Small intestine (tissue), 7 donors: ENCODE measurements at regions not wholly inside any gene's neighbourhood (a gene's known extent, or its start where the extent isn't known, plus 50 kb on each side); places are given as distances from the start of the nearest gene placed in this dataset.
A peak's percentile ranks its signal among the peaks of the same experiment; 100 is the strongest.
"Not testable (repeated sequence)": the region's sequence is repeated elsewhere in the genome, so short reads cannot be mapped to it uniquely, and the experiment has no call there.

ENCODE experiments used
- DNase-seq, 2 donors: peaks; one replicate each; pipeline versions ENCODE4 v3.0.0 to v3.0.0-alpha.2; 2013
- FAIRE-seq: peaks from 2 replicates; lab custom pipeline; 2012; peaks lifted over from hg19 to GRCh38; lab: Jason Lieb, UNC
- H3K27ac ChIP-seq, 3 donors: one replicate each; pipeline ENCODE4 v1.5.1; 2013; ENCODE audit warnings: low read length in 2 of 3, mild to moderate bottlenecking in 2 of 3, control low read depth in 1 of 3, inconsistent platforms in 1 of 3, low read depth in 1 of 3, moderate library complexity in 1 of 3
- H3K27me3 ChIP-seq, 3 donors: one replicate each; pipeline ENCODE4 v1.6.1; 2013; ENCODE audit warnings: low read length in 3 of 3, inconsistent platforms in 1 of 3; ENCODE audit not compliant: control insufficient read depth in 3 of 3, insufficient read depth in 3 of 3
- H3K36me3 ChIP-seq, 3 donors: one replicate each; pipeline ENCODE4 v1.6.1; 2013; ENCODE audit warnings: low read length in 3 of 3, inconsistent platforms in 1 of 3, low read depth in 1 of 3, mild to moderate bottlenecking in 1 of 3, moderate library complexity in 1 of 3; ENCODE audit not compliant: control insufficient read depth in 3 of 3, insufficient read depth in 2 of 3
- H3K4me1 ChIP-seq, 3 donors: one replicate each; pipeline ENCODE4 v1.6.1; 2013; ENCODE audit warnings: low read length in 2 of 3, inconsistent platforms in 1 of 3, low read depth in 1 of 3, mild to moderate bottlenecking in 1 of 3, moderate library complexity in 1 of 3; ENCODE audit not compliant: control insufficient read depth in 3 of 3, insufficient read depth in 2 of 3
- H3K4me3 ChIP-seq, 3 donors: one replicate each; pipeline ENCODE4 v1.5.1; 2013; ENCODE audit warnings: low read length in 3 of 3, control low read depth in 1 of 3, inconsistent platforms in 1 of 3, low read depth in 1 of 3, mild to moderate bottlenecking in 1 of 3, moderate library complexity in 1 of 3
- H3K9me3 ChIP-seq, 2 donors: one replicate each; pipeline ENCODE4 v1.6.1; 2013; ENCODE audit warnings: low read depth in 1 of 2, low read length in 1 of 2; ENCODE audit not compliant: control insufficient read depth in 2 of 2, insufficient read depth in 1 of 2
- WGBS, 3 donors: extraction: QIAGEN DNeasy Blood & Tissue Kit; methylation state at CpG; one replicate each; pipeline ENCODE4 v1.1.7; 2013; 5-methylcytosine and 5-hydroxymethylcytosine counted together
- donor health status: healthy with polysubstance abuse.
- donor health status: control.
- donor health status: control.
- donor health status: Bipolar disorder and iron deficiency.
- donor health status: healthy.

GRCh38 chr2:87515226-87515625 is 232.7 kb upstream of the PLGLB2 start:
- DNase-seq, H3K4me3 ChIP-seq, H3K4me1 ChIP-seq, H3K27me3 ChIP-seq, FAIRE-seq, H3K36me3 ChIP-seq, H3K9me3 ChIP-seq: not testable (repeated sequence)
- 88 to 90% (median 89%) methylated on average over 1 to 2 of the region's 2 CpGs for WGBS, 3 donors
- peak overlapping the region in 1 of 3 donors; percentile 40 for H3K27ac ChIP-seq

- FAIRE-seq, H3K4me1 ChIP-seq, DNase-seq, H3K4me3 ChIP-seq, H3K9me3 ChIP-seq, H3K27ac ChIP-seq, H3K27me3 ChIP-seq, H3K36me3 ChIP-seq: not testable (repeated sequence)
- WGBS, 3 donors = 86 to 96% (median 92%) methylated on average over 1 of the region's 3 CpGs
These were observed 232.0 kb upstream of the PLGLB2 start for GRCh38 chr2:87515875-87516274.

GRCh38 chr2:87516369-87516967 is 231.4 kb upstream of the PLGLB2 start:
- not testable (repeated sequence) for H3K4me1 ChIP-seq, FAIRE-seq, DNase-seq, H3K4me3 ChIP-seq, H3K36me3 ChIP-seq, H3K9me3 ChIP-seq, H3K27me3 ChIP-seq
- 73 to 86% (median 75%) methylated on average over 6 to 7 of the region's 7 CpGs for WGBS, 3 donors
- H3K27ac ChIP-seq = peak overlapping the region in 2 of 3 donors; percentile 11 to 61

- FAIRE-seq, H3K27me3 ChIP-seq, H3K27ac ChIP-seq, H3K4me1 ChIP-seq, DNase-seq, H3K36me3 ChIP-seq, H3K9me3 ChIP-seq, H3K4me3 ChIP-seq: not testable (repeated sequence)
- WGBS, 3 donors = 72 to 82% (median 81%) methylated on average over 2 to 3 of the region's 7 CpGs
These were observed 230.4 kb upstream of the PLGLB2 start for GRCh38 chr2:87517438-87517837.

- H3K27ac ChIP-seq = peak overlapping the region in 1 of 3 donors; percentile 72
- not testable (repeated sequence) for DNase-seq, FAIRE-seq, H3K4me3 ChIP-seq, H3K36me3 ChIP-seq, H3K27me3 ChIP-seq, H3K4me1 ChIP-seq, H3K9me3 ChIP-seq
- WGBS, 3 donors = 78 to 93% (median 85%) methylated on average over 7 of the region's 7 CpGs
These were observed 229.8 kb upstream of the PLGLB2 start for GRCh38 chr2:87518066-87518465.

GRCh38 chr2:87518547-87518946 is 229.3 kb upstream of the PLGLB2 start:
- H3K36me3 ChIP-seq, DNase-seq, H3K4me3 ChIP-seq, H3K9me3 ChIP-seq, H3K27me3 ChIP-seq, FAIRE-seq, H3K4me1 ChIP-seq: not testable (repeated sequence)
- peak overlapping the region in 2 of 3 donors; percentile 11 to 72 for H3K27ac ChIP-seq
- 86 to 99% (median 95%) methylated on average over 7 to 8 of the region's 8 CpGs for WGBS, 3 donors

GRCh38 chr2:87519158-87520011 is 228.5 kb upstream of the PLGLB2 start:
- not testable (repeated sequence) for H3K9me3 ChIP-seq, H3K27me3 ChIP-seq, FAIRE-seq, DNase-seq, H3K27ac ChIP-seq, H3K4me1 ChIP-seq, H3K36me3 ChIP-seq, H3K4me3 ChIP-seq
- WGBS, 3 donors = 72 to 90% (median 77%) methylated on average over 3 to 5 of the region's 8 CpGs

- not testable (repeated sequence) for H3K4me3 ChIP-seq, FAIRE-seq, H3K36me3 ChIP-seq, H3K9me3 ChIP-seq, H3K4me1 ChIP-seq, DNase-seq, H3K27me3 ChIP-seq
- peak overlapping the region in 1 of 3 donors; percentile 65 for H3K27ac ChIP-seq
- 70 to 90% (median 83%) methylated on average over 9 of the region's 10 CpGs for WGBS, 3 donors
These were observed 226.8 kb upstream of the PLGLB2 start for GRCh38 chr2:87521057-87521456.
